H1 (cell line): ENCODE measurements at regions not wholly inside any gene's neighbourhood (a gene's known extent, or its start where the extent isn't known, plus 50 kb on each side); places are given as distances from the start of the nearest gene placed in this dataset.

Source experiments
- ATF2 ChIP-seq: IDR thresholded peaks from 2 replicates; pipeline ENCODE4 v1.6.1; 2012; ENCODE audit warnings: low read length, inconsistent platforms
- ATF3 ChIP-seq: IDR thresholded peaks from 2 replicates; pipeline ENCODE4 v1.6.1; 2011; ENCODE audit warnings: low read depth, mild to moderate bottlenecking, low read length; ENCODE audit not compliant: insufficient read depth
- CHD2 ChIP-seq: IDR thresholded peaks from 2 replicates; pipeline ENCODE4 v1.6.1; 2012; ENCODE audit warnings: low read length, improper control_type of control experiment
- CTCF ChIP-seq, 3 experiments: IDR thresholded peaks; 1 replicate in 2 of 3; 2 replicates in 1 of 3; pipeline versions ENCODE4 v1.5.1 to v1.6.1; 2011; ENCODE audit warnings: low read length in 3 of 3, mild to moderate bottlenecking in 3 of 3, inconsistent platforms in 2 of 3, low read depth in 1 of 3, moderate library complexity in 1 of 3; ENCODE audit not compliant: insufficient read depth in 1 of 3; ENCODE audit errors: control extremely low read depth in 1 of 3
- HDAC2 ChIP-seq, 2 experiments: fragments of 300-600 bp in 1 of 2; sonication (generic) in 1 of 2; IDR thresholded peaks; 2 replicates each; pipeline ENCODE4 v1.6.1; 2011 to 2012; ENCODE audit warnings: low read depth in 2 of 2, low read length in 2 of 2, mild to moderate bottlenecking in 2 of 2, moderate library complexity in 2 of 2, borderline replicate concordance in 1 of 2, inconsistent platforms in 1 of 2
- MAFK ChIP-seq: IDR thresholded peaks from 2 replicates; pipeline ENCODE4 v1.6.1; 2012; ENCODE audit warnings: low read depth, mild to moderate bottlenecking, improper control_type of control experiment, low read length
- MAX ChIP-seq: IDR thresholded peaks from 2 replicates; pipeline ENCODE4 v1.6.1; 2012; ENCODE audit warnings: inconsistent platforms
- POLR2A ChIP-seq, 2 experiments: IDR thresholded peaks; 1 replicate in 1 of 2; 2 replicates in 1 of 2; pipeline ENCODE4 v1.6.1; 2011; ENCODE audit warnings: low read depth in 2 of 2, low read length in 2 of 2, mild to moderate bottlenecking in 2 of 2; ENCODE audit errors: control extremely low read depth in 1 of 2
- POLR2AphosphoS5 ChIP-seq: IDR thresholded peaks from 2 replicates; pipeline ENCODE4 v1.6.1; 2011; ENCODE audit warnings: low read depth, low read length
- SIN3A ChIP-seq, 2 experiments: IDR thresholded peaks in 1 of 2; conservative IDR thresholded peaks in 1 of 2; 2 replicates each; pipeline ENCODE4 v1.6.1; 2011 to 2012; ENCODE audit warnings: low read length in 2 of 2, improper control_type of control experiment in 1 of 2, low read depth in 1 of 2, mild to moderate bottlenecking in 1 of 2
- SP1 ChIP-seq: IDR thresholded peaks from 2 replicates; pipeline ENCODE4 v1.6.1; 2011; ENCODE audit warnings: low read depth, low read length
- TEAD4 ChIP-seq: IDR thresholded peaks from 2 replicates; pipeline ENCODE4 v1.6.1; 2012; ENCODE audit warnings: low read depth, low read length, inconsistent platforms, mixed read lengths
- USF2 ChIP-seq: IDR thresholded peaks from 2 replicates; pipeline ENCODE4 v1.6.1; 2011; ENCODE audit warnings: low read length, improper control_type of control experiment
- YY1 ChIP-seq: IDR thresholded peaks from 2 replicates; pipeline ENCODE4 v1.6.1; 2011; ENCODE audit warnings: low read depth, mild to moderate bottlenecking, low read length

- TF ChIP-seq CHD2 = no peak
- TF ChIP-seq CTCF (IDR thresholded peaks at IDR 0.05; ENCODE audit: control extremely low read depth in 1 of 3, insufficient read depth in 1 of 3, low read depth in 1 of 3, low read length in 3 of 3) = no peak
- no peak for TF ChIP-seq MAFK
- no peak for TF ChIP-seq SP1
- TF ChIP-seq POLR2A (IDR thresholded peaks at IDR 0.05; ENCODE audit: control extremely low read depth in 1 of 2, low read depth in 2 of 2, low read length in 2 of 2) = no peak
- TF ChIP-seq ATF3 = no peak
- no peak for TF ChIP-seq MAX
- no peak for TF ChIP-seq YY1
- TF ChIP-seq HDAC2 (IDR thresholded peaks at IDR 0.05; ENCODE audit: borderline replicate concordance in 1 of 2, low read depth in 2 of 2, low read length in 2 of 2) = no peak
- TF ChIP-seq ATF2 = no peak
- no peak for TF ChIP-seq TEAD4
- no peak for TF ChIP-seq USF2
- TF ChIP-seq POLR2AphosphoS5 = no peak
- no peak for TF ChIP-seq SIN3A (conservative IDR thresholded peaks at IDR 0.05 in 1 of 2, IDR thresholded peaks at IDR 0.05 in 1 of 2; ENCODE audit: low read depth in 1 of 2, low read length in 2 of 2)
Measured at GRCh38 chr9:21715408-21715807, 87.0 kb upstream of the MTAP start.
